Epithelial cell of proximal tubule (primary cell): ENCODE measurements at regions not wholly inside any gene's neighbourhood (a gene's known extent, or its start where the extent isn't known, plus 50 kb on each side); places are given as distances from the start of the nearest gene placed in this dataset.
"Not testable (repeated sequence)": the region's sequence is repeated elsewhere in the genome, so short reads cannot be mapped to it uniquely, and the experiment has no call there.

ENCODE experiments used
- DNase-seq: peaks from one replicate; pipeline ENCODE4 v3.0.0-alpha.2; 2011; ENCODE audit warnings: low read depth
- H3K4me3 ChIP-seq: 2 replicates; pipeline ENCODE4 v1.5.1; 2011; ENCODE audit warnings: low read depth, mild to moderate bottlenecking, low read length
- CTCF ChIP-seq: conservative IDR thresholded peaks from 2 replicates; pipeline ENCODE4 v1.5.1; 2012; ENCODE audit warnings: low read depth, mild to moderate bottlenecking, low read length

- no peak for TF ChIP-seq CTCF
- DNase-seq, result no peak
- no peak overlapping the region for H3K4me3 ChIP-seq
Observed at GRCh38 chr6:167690931-167691330, 135.8 kb upstream of the AFDN start.

- DNase-seq, result no peak
- TF ChIP-seq CTCF, result no peak
- H3K4me3 ChIP-seq, result no peak overlapping the region
Observed at GRCh38 chr6:167691533-167692312, 135.0 kb upstream of the AFDN start.

- DNase-seq, H3K4me3 ChIP-seq: not testable (repeated sequence)
Observed at GRCh38 chr6:167693478-167693877, 133.2 kb upstream of the AFDN start.

GRCh38 chr6:167695831-167696230, 130.9 kb upstream of the AFDN start:
- DNase-seq, result no peak
- no peak overlapping the region for H3K4me3 ChIP-seq
- TF ChIP-seq CTCF, result no peak

GRCh38 chr6:167696296-167696695, 130.4 kb upstream of the AFDN start:
- no peak for DNase-seq
- no peak overlapping the region for H3K4me3 ChIP-seq
- TF ChIP-seq CTCF, result no peak

- DNase-seq, result no peak
- no peak overlapping the region for H3K4me3 ChIP-seq
- TF ChIP-seq CTCF, result no peak
Observed at GRCh38 chr6:167697316-167697715, 129.4 kb upstream of the AFDN start.

GRCh38 chr6:167698540-167698939, 128.2 kb upstream of the AFDN start:
- no peak for DNase-seq
- H3K4me3 ChIP-seq, result no peak overlapping the region
- TF ChIP-seq CTCF, result no peak
